H9 (cell line): ENCODE measurements at regions not wholly inside any gene's neighbourhood (a gene's known extent, or its start where the extent isn't known, plus 50 kb on each side); places are given as distances from the start of the nearest gene placed in this dataset.

Source experiments
- DNase-seq: peaks from one replicate; pipeline ENCODE4 v3.0.0-alpha.2; 2017
- H2AFZ ChIP-seq: one replicate; pipeline ENCODE4 v1.6.1; 2013; ENCODE audit warnings: mild to moderate bottlenecking, low read length, control low read depth, moderate library complexity
- H2AK5ac ChIP-seq: 2 replicates; pipeline ENCODE4 v1.6.1; 2013; ENCODE audit warnings: low read length, control low read depth, mixed read lengths; ENCODE audit not compliant: insufficient read length
- H2BK120ac ChIP-seq: one replicate; pipeline ENCODE4 v1.6.1; 2013; ENCODE audit warnings: low read depth, mild to moderate bottlenecking, low read length, control low read depth, inconsistent platforms; ENCODE audit not compliant: poor library complexity, severe bottlenecking
- H2BK12ac ChIP-seq: 2 replicates; pipeline ENCODE4 v1.6.1; 2013; ENCODE audit warnings: low read length, control low read depth, mixed read lengths, low read depth; ENCODE audit not compliant: insufficient read length
- H2BK15ac ChIP-seq: 2 replicates; pipeline ENCODE4 v1.6.1; 2013; ENCODE audit warnings: low read depth, low read length, control low read depth
- H2BK20ac ChIP-seq: one replicate; pipeline ENCODE4 v1.6.1; 2013; ENCODE audit warnings: low read depth, mild to moderate bottlenecking, low read length, control low read depth, inconsistent platforms; ENCODE audit not compliant: poor library complexity, severe bottlenecking
- H2BK5ac ChIP-seq: 2 replicates; pipeline ENCODE4 v1.6.1; 2013; ENCODE audit warnings: low read length, control low read depth, mixed read lengths; ENCODE audit not compliant: insufficient read length
- H3K14ac ChIP-seq: 2 replicates; pipeline ENCODE4 v1.6.1; 2013; ENCODE audit warnings: low read length, control low read depth; ENCODE audit not compliant: insufficient read depth
- H3K18ac ChIP-seq: 2 replicates; pipeline ENCODE4 v1.6.1; 2013; ENCODE audit warnings: low read depth, mild to moderate bottlenecking, mixed read lengths, low read length, control low read depth; ENCODE audit not compliant: insufficient read length
- H3K23ac ChIP-seq: 2 replicates; pipeline ENCODE4 v1.6.1; 2013; ENCODE audit warnings: low read length, control low read depth, mixed read lengths, low read depth; ENCODE audit not compliant: insufficient read length
- H3K23me2 ChIP-seq: 2 replicates; pipeline ENCODE4 v1.6.1; 2013; ENCODE audit warnings: low read depth, mild to moderate bottlenecking, mixed read lengths, low read length, control low read depth; ENCODE audit not compliant: insufficient read length, poor library complexity, severe bottlenecking
- H3K27ac ChIP-seq: 2 replicates; pipeline ENCODE4 v1.5.1; 2013; ENCODE audit warnings: low read length, control low read depth, mixed read lengths, low read depth; ENCODE audit not compliant: insufficient read length
- H3K27me3 ChIP-seq: 2 replicates; pipeline ENCODE4 v1.6.1; 2013; ENCODE audit warnings: low read length, control low read depth, inconsistent platforms; ENCODE audit not compliant: insufficient read depth
- H3K4ac ChIP-seq: 2 replicates; pipeline ENCODE4 v1.6.1; 2013; ENCODE audit warnings: low read depth, mild to moderate bottlenecking, control low read depth, inconsistent platforms, low read length, moderate library complexity
- H3K4me1 ChIP-seq: 2 replicates; pipeline ENCODE4 v1.6.1; 2013; ENCODE audit warnings: low read length, control low read depth, inconsistent platforms; ENCODE audit not compliant: insufficient read depth
- H3K4me2 ChIP-seq: 2 replicates; pipeline ENCODE4 v1.6.1; 2013; ENCODE audit warnings: low read length, control low read depth, mixed read lengths; ENCODE audit not compliant: insufficient read length, insufficient read depth
- H3K56ac ChIP-seq: 2 replicates; pipeline ENCODE4 v1.6.1; 2013; ENCODE audit warnings: low read depth, mild to moderate bottlenecking, mixed read lengths, low read length, control low read depth; ENCODE audit not compliant: insufficient read length
- H3K79me1 ChIP-seq: 2 replicates; pipeline ENCODE4 v1.6.1; 2013; ENCODE audit warnings: low read depth, mild to moderate bottlenecking, moderate library complexity, low read length, control low read depth, inconsistent platforms; ENCODE audit not compliant: insufficient read depth, poor library complexity, severe bottlenecking
- H3K79me2 ChIP-seq: 2 replicates; pipeline ENCODE4 v1.6.1; 2013; ENCODE audit warnings: low read length, control low read depth, inconsistent platforms; ENCODE audit not compliant: insufficient read depth
- H3K9ac ChIP-seq: 2 replicates; pipeline ENCODE4 v1.6.1; 2013; ENCODE audit warnings: low read length, control low read depth, mixed read lengths; ENCODE audit not compliant: insufficient read length; ENCODE audit errors: extremely low read depth
- H3K9me3 ChIP-seq: one replicate; pipeline ENCODE4 v1.6.1; 2013; ENCODE audit warnings: low read depth, low read length, inconsistent platforms; ENCODE audit not compliant: control insufficient read depth
- H3T11ph ChIP-seq: one replicate; pipeline ENCODE4 v1.6.1; 2013; ENCODE audit warnings: mild to moderate bottlenecking, low read length, control low read depth, inconsistent platforms
- H4K20me1 ChIP-seq: one replicate; pipeline ENCODE4 v1.6.1; 2013; ENCODE audit not compliant: control insufficient read depth, insufficient read length, insufficient read depth
- H4K5ac ChIP-seq: 2 replicates; pipeline ENCODE4 v1.6.1; 2013; ENCODE audit warnings: low read depth, mild to moderate bottlenecking, mixed read lengths, low read length, control low read depth; ENCODE audit not compliant: insufficient read length
- H4K8ac ChIP-seq: replicated peaks from 2 replicates; pipeline ENCODE4 v1.6.1; 2013; ENCODE audit warnings: low read length, control low read depth, mixed read lengths, low read depth; ENCODE audit not compliant: insufficient read length
- H4K91ac ChIP-seq: 2 replicates; pipeline ENCODE4 v1.6.1; 2013; ENCODE audit warnings: low read depth, mild to moderate bottlenecking, moderate library complexity, mixed read lengths, low read length, control low read depth; ENCODE audit not compliant: insufficient read length
- H3K27ac Mint-ChIP-seq, 3 experiments: 2 replicates in 2 of 3; 3 replicates in 1 of 3; pipeline ENCODE4 v1.8.0; 2020 to 2021; ENCODE audit warnings: mixed read lengths in 3 of 3, mild to moderate bottlenecking in 1 of 3, moderate library complexity in 1 of 3
- H3K27me3 Mint-ChIP-seq: 2 replicates; pipeline ENCODE4 v1.8.0; 2021; ENCODE audit warnings: low read depth, mild to moderate bottlenecking, moderate library complexity, mixed read lengths
- H3K36me3 Mint-ChIP-seq, 3 experiments: 2 replicates in 2 of 3; 3 replicates in 1 of 3; pipeline ENCODE4 v1.8.0; 2020 to 2021; ENCODE audit warnings: low read depth in 3 of 3, mixed read lengths in 3 of 3; ENCODE audit not compliant: insufficient read depth in 1 of 3
- H3K4me1 Mint-ChIP-seq, 2 experiments: 2 replicates each; pipeline ENCODE4 v1.8.0; 2020; ENCODE audit warnings: mixed read lengths in 2 of 2
- H3K4me3 Mint-ChIP-seq, 2 experiments: 2 replicates in 1 of 2; 3 replicates in 1 of 2; pipeline ENCODE4 v1.8.0; 2020 to 2021; ENCODE audit warnings: mild to moderate bottlenecking in 2 of 2, mixed read lengths in 2 of 2, moderate library complexity in 1 of 2
- H3K9me3 Mint-ChIP-seq, 2 experiments: 2 replicates in 1 of 2; 3 replicates in 1 of 2; pipeline ENCODE4 v1.8.0; 2020; ENCODE audit warnings: mild to moderate bottlenecking in 2 of 2, mixed read lengths in 2 of 2, moderate library complexity in 1 of 2
- WGBS: extraction: QIAGEN DNeasy Blood & Tissue Kit; methylation state at CpG from one replicate; pipeline ENCODE4 v1.1.7; 2013; ENCODE audit warnings: missing lambda C conversion rate, low lambda C conversion rate, mixed read lengths; ENCODE audit not compliant: insufficient read length; ENCODE audit errors: extremely low coverage; 5-methylcytosine and 5-hydroxymethylcytosine counted together
- TF ChIP-seq, protein P1 (sequence below): fragments of 200-600 bp; sonication (generic); conservative IDR thresholded peaks from 3 replicates; pipeline ENCODE4 v1.8.0; 2021; ENCODE audit warnings: antibody characterized with exemption, mild to moderate bottlenecking

DNA sequence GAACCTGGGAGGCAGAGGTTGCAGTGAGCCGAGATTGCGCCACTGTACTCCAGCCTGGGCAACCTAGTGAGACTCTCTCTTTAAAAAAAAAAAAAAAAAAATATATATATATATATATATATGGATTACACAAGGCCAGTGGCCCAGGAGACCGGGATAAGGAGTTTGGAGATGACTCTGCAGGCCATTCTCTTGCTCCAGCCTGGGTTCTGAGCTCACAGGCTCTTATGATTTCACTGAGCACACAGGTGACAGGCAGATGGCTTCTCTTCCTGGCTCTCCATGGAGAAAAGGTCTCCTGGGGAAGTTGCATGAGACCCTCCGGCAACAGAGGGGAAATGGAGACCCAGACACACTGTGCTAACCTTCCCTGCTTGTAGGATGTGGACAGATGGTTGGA lies 98.7 kb upstream of the VASH1 start:
- no peak overlapping the region for H4K8ac ChIP-seq
- peaks cover 4% of the 10 kb centered on the region for H3K9me3 ChIP-seq
- H2AFZ ChIP-seq = no peak overlapping the region
- no peak overlapping the region for H3K23ac ChIP-seq
- Mint-ChIP-seq H3K27ac (no peak overlapping the region), H3K4me3 (no peak overlapping the region), H3K27me3 (peaks cover 4% of the 10 kb centered on the region), H3K36me3 (peaks cover 0 to 15% (median 0%) of the 10 kb centered on the region in 3 experiments; a peak in 1 of 7 replicates), H3K4me1 (peaks cover 13 to 23% of the 10 kb centered on the region in 2 experiments), H3K9me3 (peaks cover 15 to 21% of the 10 kb centered on the region in 2 experiments)
- H3T11ph ChIP-seq = no peak overlapping the region
- no peak overlapping the region for H4K91ac ChIP-seq
- H2BK5ac ChIP-seq = no peak overlapping the region
- H3K4ac ChIP-seq = no peak overlapping the region
- H2AK5ac ChIP-seq = no peak overlapping the region
- H4K5ac ChIP-seq = no peak overlapping the region
- no peak for DNase-seq
- no peak overlapping the region for H3K9ac ChIP-seq
- no peak overlapping the region for H3K27ac ChIP-seq
- H3K79me1 ChIP-seq = no peaks in the 10 kb centered on the region
- H3K14ac ChIP-seq = no peak overlapping the region
- TF ChIP-seq, protein P1, sequence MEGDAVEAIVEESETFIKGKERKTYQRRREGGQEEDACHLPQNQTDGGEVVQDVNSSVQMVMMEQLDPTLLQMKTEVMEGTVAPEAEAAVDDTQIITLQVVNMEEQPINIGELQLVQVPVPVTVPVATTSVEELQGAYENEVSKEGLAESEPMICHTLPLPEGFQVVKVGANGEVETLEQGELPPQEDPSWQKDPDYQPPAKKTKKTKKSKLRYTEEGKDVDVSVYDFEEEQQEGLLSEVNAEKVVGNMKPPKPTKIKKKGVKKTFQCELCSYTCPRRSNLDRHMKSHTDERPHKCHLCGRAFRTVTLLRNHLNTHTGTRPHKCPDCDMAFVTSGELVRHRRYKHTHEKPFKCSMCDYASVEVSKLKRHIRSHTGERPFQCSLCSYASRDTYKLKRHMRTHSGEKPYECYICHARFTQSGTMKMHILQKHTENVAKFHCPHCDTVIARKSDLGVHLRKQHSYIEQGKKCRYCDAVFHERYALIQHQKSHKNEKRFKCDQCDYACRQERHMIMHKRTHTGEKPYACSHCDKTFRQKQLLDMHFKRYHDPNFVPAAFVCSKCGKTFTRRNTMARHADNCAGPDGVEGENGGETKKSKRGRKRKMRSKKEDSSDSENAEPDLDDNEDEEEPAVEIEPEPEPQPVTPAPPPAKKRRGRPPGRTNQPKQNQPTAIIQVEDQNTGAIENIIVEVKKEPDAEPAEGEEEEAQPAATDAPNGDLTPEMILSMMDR = no peak
- no peaks in the 10 kb centered on the region for H3K79me2 ChIP-seq
- H3K18ac ChIP-seq = no peak overlapping the region
- H2BK20ac ChIP-seq = no peak overlapping the region
- no peak overlapping the region for H2BK15ac ChIP-seq
- no peaks in the 10 kb centered on the region for H4K20me1 ChIP-seq
- WGBS = no CpG with 5 or more reads among the region's 4 CpGs
- H3K4me2 ChIP-seq = no peak overlapping the region
- no peak overlapping the region for H2BK120ac ChIP-seq
- no peaks in the 10 kb centered on the region for H3K27me3 ChIP-seq
- no peaks in the 10 kb centered on the region for H3K4me1 ChIP-seq
- no peak overlapping the region for H3K56ac ChIP-seq
- H3K23me2 ChIP-seq = no peaks in the 10 kb centered on the region
- no peak overlapping the region for H2BK12ac ChIP-seq
